ENCODE measurements at regions not wholly inside any gene's neighbourhood (a gene's known extent, or its start where the extent isn't known, plus 50 kb on each side); places are given as distances from the start of the nearest gene placed in this dataset.

DNA sequence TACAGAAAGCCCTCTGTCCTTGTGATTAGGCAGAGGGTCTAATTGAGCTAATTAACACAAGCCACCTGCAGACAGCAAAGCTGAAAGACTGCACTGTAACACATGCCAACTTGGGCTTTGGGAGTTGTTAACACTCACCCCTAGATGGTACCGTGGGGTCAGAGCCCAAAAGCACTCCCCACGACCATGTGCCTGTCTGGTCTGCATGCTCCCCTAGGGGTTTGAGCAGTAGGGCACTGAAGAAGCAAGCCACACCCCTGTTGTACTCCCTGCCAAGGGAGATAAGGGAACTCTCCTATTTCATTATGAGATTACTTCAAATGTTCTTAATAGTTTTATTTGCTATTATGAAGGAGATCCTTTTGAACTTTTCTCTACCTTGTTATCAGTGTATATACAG lies 560.1 kb upstream of the FSHR start:
- ChIA-PET POLR2A (no interaction called here), CTCF (no interaction called here)
- DNase-seq (ENCODE audit: low read depth, low spot score) (no peak), ATAC-seq (no peak)
- in situ Hi-C loops (cut with HindIII; ENCODE audit: low pct_unique_long_range_greater_than_20kb, low sequenced_read_pairs): no loop called here
- Histone ChIP-seq H3K4me1 (ENCODE audit: control insufficient read depth, insufficient read depth, low read length) (no peaks in the 10 kb centered on the region), H3K27ac (ENCODE audit: low read length) (no peak overlapping the region), H3K9me3 (ENCODE audit: control insufficient read depth, insufficient read depth, low read depth, low read length) (no peaks in the 10 kb centered on the region), H3K27me3 (ENCODE audit: control insufficient read depth, insufficient read depth, low read length) (no peaks in the 10 kb centered on the region), H3K36me3 (ENCODE audit: control insufficient read depth, insufficient read depth, low read length) (no peaks in the 10 kb centered on the region), H3K4me3 (ENCODE audit: low read depth in 2 of 2, low read length in 2 of 2) (no peak overlapping the region)
- TF ChIP-seq, protein P1, sequence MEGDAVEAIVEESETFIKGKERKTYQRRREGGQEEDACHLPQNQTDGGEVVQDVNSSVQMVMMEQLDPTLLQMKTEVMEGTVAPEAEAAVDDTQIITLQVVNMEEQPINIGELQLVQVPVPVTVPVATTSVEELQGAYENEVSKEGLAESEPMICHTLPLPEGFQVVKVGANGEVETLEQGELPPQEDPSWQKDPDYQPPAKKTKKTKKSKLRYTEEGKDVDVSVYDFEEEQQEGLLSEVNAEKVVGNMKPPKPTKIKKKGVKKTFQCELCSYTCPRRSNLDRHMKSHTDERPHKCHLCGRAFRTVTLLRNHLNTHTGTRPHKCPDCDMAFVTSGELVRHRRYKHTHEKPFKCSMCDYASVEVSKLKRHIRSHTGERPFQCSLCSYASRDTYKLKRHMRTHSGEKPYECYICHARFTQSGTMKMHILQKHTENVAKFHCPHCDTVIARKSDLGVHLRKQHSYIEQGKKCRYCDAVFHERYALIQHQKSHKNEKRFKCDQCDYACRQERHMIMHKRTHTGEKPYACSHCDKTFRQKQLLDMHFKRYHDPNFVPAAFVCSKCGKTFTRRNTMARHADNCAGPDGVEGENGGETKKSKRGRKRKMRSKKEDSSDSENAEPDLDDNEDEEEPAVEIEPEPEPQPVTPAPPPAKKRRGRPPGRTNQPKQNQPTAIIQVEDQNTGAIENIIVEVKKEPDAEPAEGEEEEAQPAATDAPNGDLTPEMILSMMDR (IDR thresholded peaks at IDR 0.05): no peak
- TF ChIP-seq TCF7L2 (IDR thresholded peaks at IDR 0.05; ENCODE audit: low read depth, low read length): no peak
- no peak for TF ChIP-seq SIN3A (IDR thresholded peaks at IDR 0.05; ENCODE audit: borderline replicate concordance, insufficient read depth, low read depth, low read length)
- TF ChIP-seq, protein P2, sequence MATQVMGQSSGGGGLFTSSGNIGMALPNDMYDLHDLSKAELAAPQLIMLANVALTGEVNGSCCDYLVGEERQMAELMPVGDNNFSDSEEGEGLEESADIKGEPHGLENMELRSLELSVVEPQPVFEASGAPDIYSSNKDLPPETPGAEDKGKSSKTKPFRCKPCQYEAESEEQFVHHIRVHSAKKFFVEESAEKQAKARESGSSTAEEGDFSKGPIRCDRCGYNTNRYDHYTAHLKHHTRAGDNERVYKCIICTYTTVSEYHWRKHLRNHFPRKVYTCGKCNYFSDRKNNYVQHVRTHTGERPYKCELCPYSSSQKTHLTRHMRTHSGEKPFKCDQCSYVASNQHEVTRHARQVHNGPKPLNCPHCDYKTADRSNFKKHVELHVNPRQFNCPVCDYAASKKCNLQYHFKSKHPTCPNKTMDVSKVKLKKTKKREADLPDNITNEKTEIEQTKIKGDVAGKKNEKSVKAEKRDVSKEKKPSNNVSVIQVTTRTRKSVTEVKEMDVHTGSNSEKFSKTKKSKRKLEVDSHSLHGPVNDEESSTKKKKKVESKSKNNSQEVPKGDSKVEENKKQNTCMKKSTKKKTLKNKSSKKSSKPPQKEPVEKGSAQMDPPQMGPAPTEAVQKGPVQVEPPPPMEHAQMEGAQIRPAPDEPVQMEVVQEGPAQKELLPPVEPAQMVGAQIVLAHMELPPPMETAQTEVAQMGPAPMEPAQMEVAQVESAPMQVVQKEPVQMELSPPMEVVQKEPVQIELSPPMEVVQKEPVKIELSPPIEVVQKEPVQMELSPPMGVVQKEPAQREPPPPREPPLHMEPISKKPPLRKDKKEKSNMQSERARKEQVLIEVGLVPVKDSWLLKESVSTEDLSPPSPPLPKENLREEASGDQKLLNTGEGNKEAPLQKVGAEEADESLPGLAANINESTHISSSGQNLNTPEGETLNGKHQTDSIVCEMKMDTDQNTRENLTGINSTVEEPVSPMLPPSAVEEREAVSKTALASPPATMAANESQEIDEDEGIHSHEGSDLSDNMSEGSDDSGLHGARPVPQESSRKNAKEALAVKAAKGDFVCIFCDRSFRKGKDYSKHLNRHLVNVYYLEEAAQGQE (IDR thresholded peaks at IDR 0.05; ENCODE audit: insufficient read depth in 1 of 2, low read depth in 2 of 2, low read length in 1 of 2): no peak
- no peak for TF ChIP-seq POLR2AphosphoS5 (IDR thresholded peaks at IDR 0.05; ENCODE audit: low read depth, low read length)
- no TSS peak for BruUV-seq (replicated peaks)
- intact Hi-C loops (cut with micrococcal nuclease; ENCODE audit: unreplicated experiment): no loop called here

DNA sequence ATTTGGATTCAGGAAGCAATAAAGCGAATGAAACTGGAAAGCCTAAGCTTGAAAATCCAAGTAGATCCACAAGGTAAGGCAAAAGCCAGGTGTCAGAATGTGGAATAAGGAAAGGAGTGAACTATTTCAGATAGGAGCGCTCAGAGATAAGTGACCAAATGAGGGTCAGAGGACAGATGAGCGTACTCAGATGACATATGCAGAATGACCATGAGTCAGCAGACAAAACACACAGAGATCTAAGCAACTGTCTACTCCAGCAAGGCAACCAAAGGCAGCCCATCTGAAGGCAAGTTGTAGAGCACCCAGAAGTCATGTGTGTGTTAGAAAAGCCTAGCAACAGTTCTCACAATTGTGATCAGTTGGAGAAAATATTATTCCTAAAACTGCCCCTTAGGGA lies 548.4 kb upstream of the FSHR start:
- intact Hi-C loops (cut with micrococcal nuclease; ENCODE audit: unreplicated experiment) (no loop called here), in situ Hi-C loops (cut with HindIII; ENCODE audit: low pct_unique_long_range_greater_than_20kb, low sequenced_read_pairs) (no loop called here)
- H3K4me1 ChIP-seq (ENCODE audit: control insufficient read depth, insufficient read depth, low read length): no peaks in the 10 kb centered on the region
- H3K36me3 ChIP-seq (ENCODE audit: control insufficient read depth, insufficient read depth, low read length): no peaks in the 10 kb centered on the region
- no peaks in the 10 kb centered on the region for H3K27me3 ChIP-seq (ENCODE audit: control insufficient read depth, insufficient read depth, low read length)
- DNase-seq (ENCODE audit: low read depth, low spot score) (no peak), ATAC-seq (no peak)
- H3K27ac ChIP-seq (ENCODE audit: low read length): no peak overlapping the region
- H3K4me3 ChIP-seq (ENCODE audit: low read depth in 2 of 2, low read length in 2 of 2): no peak overlapping the region
- POLR2A ChIA-PET: no interaction called here
- CTCF ChIA-PET: no interaction called here
- no TSS peak for BruUV-seq (replicated peaks)
- no peaks in the 10 kb centered on the region for H3K9me3 ChIP-seq (ENCODE audit: control insufficient read depth, insufficient read depth, low read depth, low read length)
- TF ChIP-seq SIN3A (IDR thresholded peaks at IDR 0.05; ENCODE audit: borderline replicate concordance, insufficient read depth, low read depth, low read length) (no peak), POLR2AphosphoS5 (IDR thresholded peaks at IDR 0.05; ENCODE audit: low read depth, low read length) (no peak), TCF7L2 (IDR thresholded peaks at IDR 0.05; ENCODE audit: low read depth, low read length) (no peak)
- TF ChIP-seq, protein P2 (IDR thresholded peaks at IDR 0.05; ENCODE audit: insufficient read depth in 1 of 2, low read depth in 2 of 2, low read length in 1 of 2): no peak
- TF ChIP-seq, protein P1 (IDR thresholded peaks at IDR 0.05): no peak

All from Panc1 (cell line).